ENCODE measurements at regions not wholly inside any gene's neighbourhood (a gene's known extent, or its start where the extent isn't known, plus 50 kb on each side); places are given as distances from the start of the nearest gene placed in this dataset.

- ChIA-PET CTCF (no interaction called here), RAD21 (ENCODE audit: low non-redundant PET in 1 of 2, low total read pairs in 2 of 2, uncharacterized antibody in 2 of 2, unreplicated experiment in 2 of 2) (no interaction called here), POLR2A (no interaction called here)
- Histone ChIP-seq H3K9me3 (ENCODE audit: control insufficient read depth in 1 of 2, insufficient read depth in 1 of 2, low read depth in 1 of 2, low read length in 2 of 2) (no peaks in the 10 kb centered on the region), H3K4me2 (ENCODE audit: low read length) (no peak overlapping the region), H3K79me2 (ENCODE audit: insufficient read depth, low read length) (no peaks in the 10 kb centered on the region), H3K4me1 (ENCODE audit: control insufficient read depth in 1 of 2, insufficient read depth in 2 of 2, low read length in 2 of 2) (no peaks in the 10 kb centered on the region), H3K9me2 (ENCODE audit: insufficient read depth) (no peaks in the 10 kb centered on the region), H4K20me1 (ENCODE audit: insufficient read depth) (no peaks in the 10 kb centered on the region), H2AFZ (ENCODE audit: low read depth, low read length, poor library complexity, severe bottlenecking) (no peak overlapping the region), H3K27ac (ENCODE audit: low read depth, low read length) (no peak overlapping the region), H3K9ac (ENCODE audit: low read length) (no peak overlapping the region), H3K27me3 (ENCODE audit: insufficient read depth, low read length) (no peaks in the 10 kb centered on the region), H3K4me3 (replicated peaks in 1 of 2; ENCODE audit: low read depth in 1 of 2, low read length in 2 of 2) (no peak overlapping the region), H3K36me3 (ENCODE audit: control insufficient read depth in 1 of 2, insufficient read depth in 2 of 2, low read length in 2 of 2) (no peaks in the 10 kb centered on the region)
- no peak for DNase-seq (ENCODE audit: low read depth, low spot score)
- TF ChIP-seq RAD21 (IDR thresholded peaks at IDR 0.05; ENCODE audit: low read depth) (no peak), ELF1 (IDR thresholded peaks at IDR 0.05; ENCODE audit: borderline replicate concordance, low read depth) (no peak), YY1 (IDR thresholded peaks at IDR 0.05; ENCODE audit: extremely low read depth, insufficient replicate concordance, low read depth, low read length) (no peak), ZFX (IDR thresholded peaks at IDR 0.05) (no peak), EGR1 (IDR thresholded peaks at IDR 0.05; ENCODE audit: low read depth) (no peak), REST (IDR thresholded peaks at IDR 0.05; ENCODE audit: low read depth) (no peak), CEBPB (IDR thresholded peaks at IDR 0.05; ENCODE audit: low read depth) (no peak), CBX3 (IDR thresholded peaks at IDR 0.05; ENCODE audit: low read depth) (no peak), POLR2A (IDR thresholded peaks at IDR 0.05; ENCODE audit: borderline replicate concordance, extremely low read depth, insufficient read depth, insufficient read length) (no peak), SP1 (IDR thresholded peaks at IDR 0.05; ENCODE audit: low read depth) (no peak), ATF3 (IDR thresholded peaks at IDR 0.05) (no peak), ZBTB33 (IDR thresholded peaks at IDR 0.05; ENCODE audit: extremely low read depth, insufficient replicate concordance, low read length) (no peak), TCF7L2 (IDR thresholded peaks at IDR 0.05; ENCODE audit: borderline replicate concordance, extremely low read depth, insufficient read depth, insufficient read length) (no peak), SRF (IDR thresholded peaks at IDR 0.05; ENCODE audit: low read depth) (no peak), FOSL1 (IDR thresholded peaks at IDR 0.05; ENCODE audit: low read depth) (no peak), CTCF (IDR thresholded peaks at IDR 0.05 in 2 of 3, conservative IDR thresholded peaks at IDR 0.05 in 1 of 3; ENCODE audit: borderline replicate concordance in 1 of 3, insufficient read depth in 1 of 3, low read depth in 2 of 3, low read length in 2 of 3) (no peak), EZH2phosphoT487 (IDR thresholded peaks at IDR 0.05; ENCODE audit: borderline replicate concordance) (no peak), SIN3A (IDR thresholded peaks at IDR 0.05; ENCODE audit: low read depth) (no peak)
- ATAC-seq = no peak
- intact Hi-C loops (cut with micrococcal nuclease) = no loop called here
- no TSS peak for BruUV-seq (replicated peaks)
These were observed 143.6 kb upstream of the HAAO start for GRCh38 chr2:42935692-42936671.
